ENCODE measurements at regions not wholly inside any gene's neighbourhood (a gene's known extent, or its start where the extent isn't known, plus 50 kb on each side); places are given as distances from the start of the nearest gene placed in this dataset.

GRCh38 chr6:118394106-118394505 lies 154.0 kb upstream of the PLN start:
- Histone ChIP-seq H3K27me3 (replicated peaks; ENCODE audit: insufficient read depth, low read depth, low read length, poor library complexity) (no peaks in the 10 kb centered on the region), H3K9me3 (ENCODE audit: low read depth, low read length, poor library complexity, severe bottlenecking) (no peaks in the 10 kb centered on the region), H3K4me3 (ENCODE audit: low read depth, low read length, poor library complexity, severe bottlenecking) (no peak overlapping the region), H3K36me3 (ENCODE audit: insufficient read depth, low read length, poor library complexity, severe bottlenecking) (no peaks in the 10 kb centered on the region), H3K4me1 (ENCODE audit: insufficient read depth, low read length, poor library complexity, severe bottlenecking) (no peaks in the 10 kb centered on the region), H3K27ac (ENCODE audit: low read depth, low read length, poor library complexity, severe bottlenecking) (no peak overlapping the region)
- ChIA-PET POLR2A (ENCODE audit: low non-redundant PET) (no interaction called here), CTCF (no interaction called here)
- intact Hi-C loops (cut with micrococcal nuclease; ENCODE audit: unreplicated experiment): no loop called here
- DNase-seq (ENCODE audit: low spot score): no peak
- BruUV-seq (replicated peaks): no TSS peak
- TF ChIP-seq, protein P1, sequence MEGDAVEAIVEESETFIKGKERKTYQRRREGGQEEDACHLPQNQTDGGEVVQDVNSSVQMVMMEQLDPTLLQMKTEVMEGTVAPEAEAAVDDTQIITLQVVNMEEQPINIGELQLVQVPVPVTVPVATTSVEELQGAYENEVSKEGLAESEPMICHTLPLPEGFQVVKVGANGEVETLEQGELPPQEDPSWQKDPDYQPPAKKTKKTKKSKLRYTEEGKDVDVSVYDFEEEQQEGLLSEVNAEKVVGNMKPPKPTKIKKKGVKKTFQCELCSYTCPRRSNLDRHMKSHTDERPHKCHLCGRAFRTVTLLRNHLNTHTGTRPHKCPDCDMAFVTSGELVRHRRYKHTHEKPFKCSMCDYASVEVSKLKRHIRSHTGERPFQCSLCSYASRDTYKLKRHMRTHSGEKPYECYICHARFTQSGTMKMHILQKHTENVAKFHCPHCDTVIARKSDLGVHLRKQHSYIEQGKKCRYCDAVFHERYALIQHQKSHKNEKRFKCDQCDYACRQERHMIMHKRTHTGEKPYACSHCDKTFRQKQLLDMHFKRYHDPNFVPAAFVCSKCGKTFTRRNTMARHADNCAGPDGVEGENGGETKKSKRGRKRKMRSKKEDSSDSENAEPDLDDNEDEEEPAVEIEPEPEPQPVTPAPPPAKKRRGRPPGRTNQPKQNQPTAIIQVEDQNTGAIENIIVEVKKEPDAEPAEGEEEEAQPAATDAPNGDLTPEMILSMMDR (conservative IDR thresholded peaks at IDR 0.05; ENCODE audit: low read depth, low read length): no peak
- TF ChIP-seq EZH2 (IDR thresholded peaks at IDR 0.05; ENCODE audit: borderline replicate concordance, low read depth, low read length, poor library complexity, severe bottlenecking): no peak

DNA sequence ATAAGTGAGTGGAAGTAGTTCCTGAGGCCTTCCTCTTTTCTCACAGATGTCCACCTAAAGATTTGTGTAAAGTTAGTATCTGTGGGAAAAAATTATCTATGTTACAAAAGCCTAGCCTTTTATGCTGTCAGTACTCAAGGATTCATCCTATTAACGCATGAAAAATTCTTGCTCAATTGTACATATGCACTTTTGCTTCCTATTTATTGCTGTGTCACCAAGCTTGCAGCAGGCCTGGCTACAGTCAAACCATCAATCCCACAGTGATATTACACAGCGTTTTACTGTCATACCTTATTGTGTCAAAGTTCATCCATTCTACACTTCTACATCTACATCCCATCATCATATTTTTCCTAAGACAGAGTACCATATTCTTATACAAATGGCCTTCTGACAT lies 151.1 kb upstream of the PLN start:
- H3K9me3 ChIP-seq (ENCODE audit: low read depth, low read length, poor library complexity, severe bottlenecking): no peaks in the 10 kb centered on the region
- ChIA-PET POLR2A (ENCODE audit: low non-redundant PET) (no interaction called here), CTCF (no interaction called here)
- TF ChIP-seq, protein P1 (conservative IDR thresholded peaks at IDR 0.05; ENCODE audit: low read depth, low read length): no peak
- TF ChIP-seq EZH2 (IDR thresholded peaks at IDR 0.05; ENCODE audit: borderline replicate concordance, low read depth, low read length, poor library complexity, severe bottlenecking): no peak
- H3K27me3 ChIP-seq (replicated peaks; ENCODE audit: insufficient read depth, low read depth, low read length, poor library complexity): no peaks in the 10 kb centered on the region
- no peaks in the 10 kb centered on the region for H3K36me3 ChIP-seq (ENCODE audit: insufficient read depth, low read length, poor library complexity, severe bottlenecking)
- no peak overlapping the region for H3K27ac ChIP-seq (ENCODE audit: low read depth, low read length, poor library complexity, severe bottlenecking)
- intact Hi-C loops (cut with micrococcal nuclease; ENCODE audit: unreplicated experiment): no loop called here
- no peaks in the 10 kb centered on the region for H3K4me1 ChIP-seq (ENCODE audit: insufficient read depth, low read length, poor library complexity, severe bottlenecking)
- DNase-seq (ENCODE audit: low spot score): no peak
- H3K4me3 ChIP-seq (ENCODE audit: low read depth, low read length, poor library complexity, severe bottlenecking): no peak overlapping the region
- BruUV-seq (replicated peaks): no TSS peak

DNA sequence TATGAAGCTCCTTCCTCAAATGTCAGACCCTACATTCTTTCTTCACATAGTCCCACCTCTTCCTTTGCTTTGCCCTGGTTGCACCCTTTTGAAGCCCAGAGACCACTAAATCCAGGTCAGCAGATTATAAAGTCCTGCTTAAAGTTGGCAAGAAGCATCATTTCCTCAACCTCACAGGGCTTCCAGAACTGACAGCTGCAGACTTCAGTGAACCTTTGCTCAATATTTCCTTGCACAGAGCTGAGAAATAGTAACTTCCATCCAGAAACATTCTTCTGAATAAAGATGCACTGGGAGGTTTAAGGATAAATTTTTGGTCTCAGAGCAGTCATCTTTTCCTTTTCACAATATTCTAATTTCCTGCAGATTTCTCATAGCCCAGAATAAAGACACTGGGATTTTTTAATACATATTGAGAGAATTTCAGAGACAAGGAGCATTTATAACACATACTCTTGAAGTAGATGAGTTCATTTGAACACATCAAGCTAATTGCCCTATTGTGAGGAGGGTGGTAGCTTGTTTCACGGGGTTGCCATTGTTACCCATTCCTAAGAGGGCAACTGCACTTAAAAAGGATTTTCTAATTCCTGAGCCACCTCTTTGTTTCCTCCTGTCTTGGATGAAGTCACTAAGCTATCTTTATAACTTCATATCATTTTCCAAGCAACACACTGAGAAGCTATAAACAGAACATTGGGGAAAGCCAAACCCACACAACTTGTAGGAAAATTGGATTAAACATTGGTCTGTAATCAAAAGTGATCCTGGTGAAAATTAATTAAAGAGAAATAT lies 150.2 kb upstream of the PLN start:
- TF ChIP-seq, protein P1 (conservative IDR thresholded peaks at IDR 0.05; ENCODE audit: low read depth, low read length): no peak
- no peak for TF ChIP-seq EZH2 (IDR thresholded peaks at IDR 0.05; ENCODE audit: borderline replicate concordance, low read depth, low read length, poor library complexity, severe bottlenecking)
- POLR2A ChIA-PET (ENCODE audit: low non-redundant PET): no interaction called here
- DNase-seq (ENCODE audit: low spot score): no peak
- Histone ChIP-seq H3K4me1 (ENCODE audit: insufficient read depth, low read length, poor library complexity, severe bottlenecking) (no peaks in the 10 kb centered on the region), H3K4me3 (ENCODE audit: low read depth, low read length, poor library complexity, severe bottlenecking) (no peak overlapping the region), H3K27ac (ENCODE audit: low read depth, low read length, poor library complexity, severe bottlenecking) (no peak overlapping the region), H3K27me3 (replicated peaks; ENCODE audit: insufficient read depth, low read depth, low read length, poor library complexity) (no peaks in the 10 kb centered on the region), H3K9me3 (ENCODE audit: low read depth, low read length, poor library complexity, severe bottlenecking) (no peaks in the 10 kb centered on the region), H3K36me3 (ENCODE audit: insufficient read depth, low read length, poor library complexity, severe bottlenecking) (no peaks in the 10 kb centered on the region)
- intact Hi-C loops (cut with micrococcal nuclease; ENCODE audit: unreplicated experiment): no loop called here
- CTCF ChIA-PET: no interaction called here
- no TSS peak for BruUV-seq (replicated peaks)

Data from A673 (cell line).